ENCODE measurements at regions not wholly inside any gene's neighbourhood (a gene's known extent, or its start where the extent isn't known, plus 50 kb on each side); places are given as distances from the start of the nearest gene placed in this dataset.

DNA sequence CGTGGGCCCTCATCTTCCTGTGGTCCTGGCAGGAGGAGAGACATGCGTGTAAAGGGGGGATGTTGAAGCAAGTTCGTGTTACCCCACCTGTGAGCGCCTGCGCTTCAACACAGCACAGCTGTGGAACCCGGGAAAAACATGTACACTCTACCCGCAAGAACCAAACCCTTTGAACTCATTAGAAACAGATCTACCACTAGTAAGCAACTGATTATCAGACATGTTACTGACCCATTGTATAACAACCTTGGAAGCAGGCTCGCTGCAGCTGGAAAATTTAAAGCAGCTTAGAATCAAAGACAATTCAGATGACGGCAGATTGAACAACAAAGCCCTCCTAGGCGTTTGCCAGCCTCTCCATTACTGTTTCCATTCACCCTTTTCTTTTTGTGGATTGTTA is 771.7 kb upstream of the SALL3 start:
- Histone ChIP-seq H3K9me3 (no peaks in the 10 kb centered on the region), H3K4me3 (no peak overlapping the region), H3K27ac (no peak overlapping the region), H3K27me3 (no peaks in the 10 kb centered on the region), H3K36me3 (no peaks in the 10 kb centered on the region), H3K4me1 (no peaks in the 10 kb centered on the region)
- intact Hi-C loops (cut with DNase I; ENCODE audit: low total_unique reads): no loop called here
- WGBS, 5 donors: 41 to 62% (median 56%) methylated on average over 10 of the region's 10 CpGs
- no peak for TF ChIP-seq POLR2A (IDR thresholded peaks at IDR 0.05)
- TF ChIP-seq POLR2AphosphoS5 (IDR thresholded peaks at IDR 0.05): no peak
- TF ChIP-seq EP300 (IDR thresholded peaks at IDR 0.05): no peak
- TF ChIP-seq, protein P1, sequence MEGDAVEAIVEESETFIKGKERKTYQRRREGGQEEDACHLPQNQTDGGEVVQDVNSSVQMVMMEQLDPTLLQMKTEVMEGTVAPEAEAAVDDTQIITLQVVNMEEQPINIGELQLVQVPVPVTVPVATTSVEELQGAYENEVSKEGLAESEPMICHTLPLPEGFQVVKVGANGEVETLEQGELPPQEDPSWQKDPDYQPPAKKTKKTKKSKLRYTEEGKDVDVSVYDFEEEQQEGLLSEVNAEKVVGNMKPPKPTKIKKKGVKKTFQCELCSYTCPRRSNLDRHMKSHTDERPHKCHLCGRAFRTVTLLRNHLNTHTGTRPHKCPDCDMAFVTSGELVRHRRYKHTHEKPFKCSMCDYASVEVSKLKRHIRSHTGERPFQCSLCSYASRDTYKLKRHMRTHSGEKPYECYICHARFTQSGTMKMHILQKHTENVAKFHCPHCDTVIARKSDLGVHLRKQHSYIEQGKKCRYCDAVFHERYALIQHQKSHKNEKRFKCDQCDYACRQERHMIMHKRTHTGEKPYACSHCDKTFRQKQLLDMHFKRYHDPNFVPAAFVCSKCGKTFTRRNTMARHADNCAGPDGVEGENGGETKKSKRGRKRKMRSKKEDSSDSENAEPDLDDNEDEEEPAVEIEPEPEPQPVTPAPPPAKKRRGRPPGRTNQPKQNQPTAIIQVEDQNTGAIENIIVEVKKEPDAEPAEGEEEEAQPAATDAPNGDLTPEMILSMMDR (IDR thresholded peaks at IDR 0.05): no peak
- no peak for DNase-seq

DNA sequence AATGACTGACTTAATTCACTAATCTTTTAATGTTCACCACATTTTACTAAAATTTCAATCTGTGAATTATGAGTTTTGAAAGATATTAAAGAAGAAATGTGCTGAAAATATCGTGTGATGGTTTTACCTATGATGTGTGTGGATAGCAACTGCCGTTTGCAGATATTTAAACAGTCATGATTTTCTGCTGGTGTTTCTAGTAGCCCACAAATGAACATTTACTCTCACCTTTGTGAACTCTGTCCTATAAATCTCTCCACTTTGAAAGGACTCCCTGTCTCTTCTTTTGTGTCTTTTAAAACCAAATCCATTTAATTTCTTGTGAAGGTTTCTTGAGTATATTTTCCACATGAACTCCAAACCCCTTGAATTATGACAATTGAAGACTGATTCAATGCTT is 771.2 kb upstream of the SALL3 start:
- Histone ChIP-seq H3K27me3 (no peaks in the 10 kb centered on the region), H3K4me3 (no peak overlapping the region), H3K9me3 (no peaks in the 10 kb centered on the region), H3K27ac (no peak overlapping the region), H3K4me1 (no peaks in the 10 kb centered on the region), H3K36me3 (no peaks in the 10 kb centered on the region)
- no peak for DNase-seq
- intact Hi-C loops (cut with DNase I; ENCODE audit: low total_unique reads): no loop called here
- TF ChIP-seq POLR2A (IDR thresholded peaks at IDR 0.05) (no peak), POLR2AphosphoS5 (IDR thresholded peaks at IDR 0.05) (no peak), EP300 (IDR thresholded peaks at IDR 0.05) (no peak)
- TF ChIP-seq, protein P1 (IDR thresholded peaks at IDR 0.05): no peak
- 36 to 64% (median 44%) methylated on average over 2 of the region's 2 CpGs for WGBS, 5 donors

DNA sequence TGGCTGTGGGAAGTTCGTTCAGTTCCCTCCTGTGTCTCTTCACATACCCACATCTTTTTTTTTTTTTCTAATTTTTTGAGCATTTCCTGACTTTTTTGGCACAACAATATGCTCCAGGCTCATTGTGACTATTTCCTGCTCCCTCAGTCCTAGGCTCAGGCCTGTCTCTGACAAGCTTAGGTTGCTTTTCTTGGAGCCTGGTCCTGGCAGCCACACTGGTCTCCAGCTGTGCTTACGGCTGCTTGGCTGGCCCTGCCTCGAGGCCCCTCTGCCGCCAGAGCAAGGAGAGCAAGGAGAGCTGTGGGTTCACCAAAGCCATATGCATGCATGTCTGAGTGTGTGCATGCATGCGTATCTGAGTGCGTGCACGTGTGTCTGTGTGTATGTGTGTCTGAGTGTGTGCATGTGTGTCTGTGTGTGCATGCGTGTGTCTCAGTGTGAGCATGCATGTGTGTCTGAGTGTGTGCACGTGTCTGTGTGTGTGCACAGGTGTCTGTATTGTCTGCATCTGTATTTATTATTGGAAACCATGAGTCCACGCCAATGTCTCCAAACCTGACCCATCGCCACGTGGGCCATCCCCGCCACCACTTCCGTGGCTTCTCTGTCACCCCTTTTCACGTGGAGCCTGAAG is 766.1 kb upstream of the SALL3 start:
- Histone ChIP-seq H3K4me3 (no peak overlapping the region), H3K4me1 (no peaks in the 10 kb centered on the region), H3K27ac (no peak overlapping the region), H3K36me3 (no peaks in the 10 kb centered on the region), H3K9me3 (no peaks in the 10 kb centered on the region), H3K27me3 (no peaks in the 10 kb centered on the region)
- WGBS, 5 donors: 78 to 84% (median 83%) methylated on average over 15 of the region's 15 CpGs
- TF ChIP-seq, protein P1 (IDR thresholded peaks at IDR 0.05): no peak
- TF ChIP-seq POLR2AphosphoS5 (IDR thresholded peaks at IDR 0.05): no peak
- TF ChIP-seq POLR2A (IDR thresholded peaks at IDR 0.05): no peak
- TF ChIP-seq EP300 (IDR thresholded peaks at IDR 0.05): no peak
- DNase-seq: peak in 1 of 2 donors; percentile 51
- intact Hi-C loops (cut with DNase I; ENCODE audit: low total_unique reads): no loop called here

DNA sequence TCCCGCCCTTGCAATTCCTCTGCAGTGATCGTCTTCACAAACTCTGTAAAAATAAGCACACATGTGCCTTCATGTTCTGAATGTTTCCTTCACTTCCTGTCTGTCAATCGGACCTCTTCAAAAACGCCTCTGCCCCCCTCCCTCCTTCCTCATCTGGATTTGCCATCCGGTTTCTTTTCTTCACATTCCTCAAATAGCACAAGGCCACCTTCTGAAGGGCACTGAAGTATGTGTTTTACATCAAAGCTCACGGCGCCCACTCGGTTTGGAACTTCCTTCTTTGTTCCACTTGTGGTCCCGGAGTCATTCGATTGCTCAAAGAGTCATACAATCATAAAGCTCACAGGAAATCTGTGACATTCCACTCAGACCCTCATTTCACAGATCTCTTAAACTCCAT is 758.1 kb upstream of the SALL3 start:
- no peak overlapping the region for H3K27ac ChIP-seq
- H3K27me3 ChIP-seq: peaks cover 0 to 4% (median 0%) of the 10 kb centered on the region in 3 donors
- WGBS, 5 donors: 42 to 70% (median 61%) methylated on average over 10 of the region's 10 CpGs
- intact Hi-C loops (cut with DNase I; ENCODE audit: low total_unique reads): no loop called here
- no peak for DNase-seq
- H3K36me3 ChIP-seq: no peaks in the 10 kb centered on the region
- no peak overlapping the region for H3K4me3 ChIP-seq
- TF ChIP-seq POLR2A (IDR thresholded peaks at IDR 0.05): no peak
- TF ChIP-seq, protein P1 (IDR thresholded peaks at IDR 0.05): no peak
- no peak for TF ChIP-seq EP300 (IDR thresholded peaks at IDR 0.05)
- no peak for TF ChIP-seq POLR2AphosphoS5 (IDR thresholded peaks at IDR 0.05)
- no peaks in the 10 kb centered on the region for H3K9me3 ChIP-seq
- no peaks in the 10 kb centered on the region for H3K4me1 ChIP-seq
